WERI-Rb-1 (cell line): ENCODE measurements at regions not wholly inside any gene's neighbourhood (a gene's known extent, or its start where the extent isn't known, plus 50 kb on each side); places are given as distances from the start of the nearest gene placed in this dataset.
"Not testable (repeated sequence)": the region's sequence is repeated elsewhere in the genome, so short reads cannot be mapped to it uniquely, and the experiment has no call there.

Source experiments
- DNase-seq: peaks from one replicate; pipeline ENCODE4 v3.0.0-alpha.2; 2020
- H3K27ac ChIP-seq: fragments of 250-450 bp; sonication (Bioruptor Pico); 2 replicates; pipeline ENCODE4 v1.5.1; 2020; ENCODE audit warnings: mild to moderate bottlenecking, moderate library complexity
- H3K27me3 ChIP-seq: fragments of 250-450 bp; sonication (Bioruptor Pico); 2 replicates; pipeline ENCODE4 v1.5.1; 2021; ENCODE audit warnings: mild to moderate bottlenecking, low read depth, moderate library complexity; ENCODE audit not compliant: insufficient read depth, severe bottlenecking
- H3K36me3 ChIP-seq: fragments of 250-450 bp; sonication (Bioruptor Pico); 2 replicates; pipeline ENCODE4 v1.5.1; 2020; ENCODE audit warnings: mild to moderate bottlenecking, moderate library complexity
- H3K4me3 ChIP-seq: 2 replicates; pipeline ENCODE4 v1.5.1; 2011; ENCODE audit warnings: low read depth, mild to moderate bottlenecking, control low read depth, low read length
- H3K9me3 ChIP-seq: fragments of 250-450 bp; sonication (Bioruptor Pico); 2 replicates; pipeline ENCODE4 v1.5.1; 2021; ENCODE audit warnings: mild to moderate bottlenecking, moderate library complexity; ENCODE audit not compliant: severe bottlenecking
- TF ChIP-seq, protein P1 (sequence below): IDR thresholded peaks from 2 replicates; pipeline ENCODE4 v1.5.1; 2011; ENCODE audit warnings: low read depth, mild to moderate bottlenecking, control low read depth, inconsistent platforms, low read length

- H3K27me3 ChIP-seq: peaks cover 52% of the 10 kb centered on the region
- H3K27ac ChIP-seq: no peak overlapping the region
- DNase-seq: no peak
- H3K4me3 ChIP-seq: no peak overlapping the region
- TF ChIP-seq, protein P1, sequence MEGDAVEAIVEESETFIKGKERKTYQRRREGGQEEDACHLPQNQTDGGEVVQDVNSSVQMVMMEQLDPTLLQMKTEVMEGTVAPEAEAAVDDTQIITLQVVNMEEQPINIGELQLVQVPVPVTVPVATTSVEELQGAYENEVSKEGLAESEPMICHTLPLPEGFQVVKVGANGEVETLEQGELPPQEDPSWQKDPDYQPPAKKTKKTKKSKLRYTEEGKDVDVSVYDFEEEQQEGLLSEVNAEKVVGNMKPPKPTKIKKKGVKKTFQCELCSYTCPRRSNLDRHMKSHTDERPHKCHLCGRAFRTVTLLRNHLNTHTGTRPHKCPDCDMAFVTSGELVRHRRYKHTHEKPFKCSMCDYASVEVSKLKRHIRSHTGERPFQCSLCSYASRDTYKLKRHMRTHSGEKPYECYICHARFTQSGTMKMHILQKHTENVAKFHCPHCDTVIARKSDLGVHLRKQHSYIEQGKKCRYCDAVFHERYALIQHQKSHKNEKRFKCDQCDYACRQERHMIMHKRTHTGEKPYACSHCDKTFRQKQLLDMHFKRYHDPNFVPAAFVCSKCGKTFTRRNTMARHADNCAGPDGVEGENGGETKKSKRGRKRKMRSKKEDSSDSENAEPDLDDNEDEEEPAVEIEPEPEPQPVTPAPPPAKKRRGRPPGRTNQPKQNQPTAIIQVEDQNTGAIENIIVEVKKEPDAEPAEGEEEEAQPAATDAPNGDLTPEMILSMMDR: no peak
- H3K9me3 ChIP-seq: no peaks in the 10 kb centered on the region
- H3K36me3 ChIP-seq: no peaks in the 10 kb centered on the region
Measured at GRCh38 chr13:22812793-22813192, 368.0 kb upstream of the SGCG start.

GRCh38 chr13:22813531-22814377 lies 367.0 kb upstream of the SGCG start:
- DNase-seq, H3K4me3 ChIP-seq, H3K36me3 ChIP-seq, H3K9me3 ChIP-seq, H3K27ac ChIP-seq: not testable (repeated sequence)
- peaks cover 55% of the 10 kb centered on the region for H3K27me3 ChIP-seq

DNA sequence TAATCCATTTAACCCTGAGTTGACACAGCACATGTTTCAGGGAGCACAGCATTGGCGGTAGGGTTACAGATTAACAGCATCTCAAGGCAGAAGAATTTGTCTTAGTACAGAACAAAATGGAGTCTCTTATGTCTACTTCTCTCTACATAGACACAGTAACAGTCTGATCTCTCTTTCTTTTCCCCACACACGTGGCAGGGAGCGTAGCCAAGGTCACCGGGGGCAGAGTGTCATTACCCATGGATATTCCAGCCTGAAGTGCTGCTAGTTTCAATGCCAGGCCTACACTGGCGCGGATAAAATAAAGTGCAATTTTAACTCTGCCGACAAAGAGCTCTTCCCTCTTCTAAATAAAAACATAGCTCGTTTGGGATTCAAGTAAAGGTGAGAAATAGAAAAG lies 366.3 kb upstream of the SGCG start:
- not testable (repeated sequence) for H3K4me3 ChIP-seq, H3K27ac ChIP-seq, H3K9me3 ChIP-seq, H3K36me3 ChIP-seq, DNase-seq
- H3K27me3 ChIP-seq: peaks cover 60% of the 10 kb centered on the region

- DNase-seq: no peak
- Histone ChIP-seq H3K4me3 (no peak overlapping the region), H3K9me3 (no peaks in the 10 kb centered on the region), H3K27me3 (peaks cover 52% of the 10 kb centered on the region), H3K36me3 (no peaks in the 10 kb centered on the region), H3K27ac (no peak overlapping the region)
- TF ChIP-seq, protein P1: no peak
Measured at GRCh38 chr13:22821589-22821988, 359.2 kb upstream of the SGCG start.

DNA sequence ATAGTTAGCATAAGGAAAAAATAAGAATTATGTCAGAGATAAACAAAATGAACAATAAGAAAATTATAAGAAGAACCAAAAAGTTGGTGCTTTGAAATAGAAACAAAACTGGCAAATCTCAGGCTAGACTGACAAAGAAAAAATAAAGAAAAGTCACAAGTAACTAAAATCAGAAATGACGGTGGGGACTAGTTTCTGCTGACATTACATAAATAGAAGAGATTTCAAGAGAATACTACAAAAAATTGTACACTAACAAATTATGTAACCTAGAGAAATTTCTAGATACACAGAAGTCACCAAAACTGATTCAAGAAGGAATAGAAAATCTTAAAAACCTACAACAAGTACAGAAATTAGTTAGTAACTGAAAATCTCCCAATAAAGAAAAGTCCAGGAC lies 355.6 kb upstream of the SGCG start:
- TF ChIP-seq, protein P1: no peak
- Histone ChIP-seq H3K9me3 (no peaks in the 10 kb centered on the region), H3K36me3 (no peaks in the 10 kb centered on the region), H3K4me3 (no peak overlapping the region), H3K27ac (no peak overlapping the region), H3K27me3 (peaks cover 34% of the 10 kb centered on the region)
- DNase-seq: no peak

GRCh38 chr13:22828081-22828480 lies 352.7 kb upstream of the SGCG start:
- Histone ChIP-seq H3K27ac (no peak overlapping the region), H3K27me3 (peaks cover 37% of the 10 kb centered on the region), H3K9me3 (peaks cover 3% of the 10 kb centered on the region), H3K4me3 (no peak overlapping the region), H3K36me3 (no peaks in the 10 kb centered on the region)
- TF ChIP-seq, protein P1: no peak
- no peak for DNase-seq

- TF ChIP-seq, protein P1: no peak
- DNase-seq: no peak
- no peak overlapping the region for H3K4me3 ChIP-seq
- H3K36me3 ChIP-seq: no peaks in the 10 kb centered on the region
- no peak overlapping the region for H3K27ac ChIP-seq
- H3K9me3 ChIP-seq: no peaks in the 10 kb centered on the region
- peaks cover 48% of the 10 kb centered on the region for H3K27me3 ChIP-seq
Measured at GRCh38 chr13:22836475-22836874, 344.3 kb upstream of the SGCG start.
